HepG2 (cell line): ENCODE measurements at regions not wholly inside any gene's neighbourhood (a gene's known extent, or its start where the extent isn't known, plus 50 kb on each side); places are given as distances from the start of the nearest gene placed in this dataset.

Source experiments
- ATAC-seq: fragments of 200-7000 bp; cut with Tn5 transposase; 3 replicates; pipeline ENCODE4 v1.9.1; 2020; ENCODE audit warnings: mild to moderate bottlenecking, moderate library complexity
- BruUV-seq: library from RNA; stranded (reverse); fragments of 400-500 nt; replicated peaks from 2 replicates; lab custom pipeline; 2021; lab: Mats Ljungman, UMichigan
- CTCF ChIA-PET: fragments of 300-600 bp; formaldehyde crosslinking; extraction: SDS; loops from one replicate; lab custom pipeline; 2021; ENCODE audit warnings: low total read pairs, inconsistent platforms, low intra/inter-chr PET ratio; lab: Yijun Ruan, JAX
- POLR2A ChIA-PET: fragments of 350-600 bp; sonication (Branson Sonifier 250); formaldehyde crosslinking; loops from one replicate; lab custom pipeline; 2020; ENCODE audit warnings: antibody characterized with exemption, inconsistent platforms; lab: Yijun Ruan, JAX
- DNase-seq: peaks from one replicate; pipeline ENCODE4 v3.0.0-alpha.2; 2015; ENCODE audit warnings: low spot score
- FAIRE-seq: peaks from 3 replicates; lab custom pipeline; 2011; peaks lifted over from hg19 to GRCh38; lab: Jason Lieb, UNC
- H2AFZ ChIP-seq: one replicate; pipeline ENCODE4 v1.6.1; 2011; ENCODE audit warnings: low read length, inconsistent platforms
- H3K27ac ChIP-seq: fragments of 300-600 bp; 3 replicates; pipeline ENCODE4 v1.8.0; 2011; ENCODE audit warnings: mixed run types, mild to moderate bottlenecking, mixed read lengths, low read length, inconsistent platforms; ENCODE audit not compliant: insufficient read depth; ENCODE audit errors: extremely low read length
- H3K27me3 ChIP-seq, 2 experiments: fragments of 200-600 bp in 1 of 2; 2 replicates in 1 of 2; 3 replicates in 1 of 2; pipeline versions ENCODE4 v1.6.0 to v1.8.0; 2011; ENCODE audit warnings: low read length in 2 of 2, mild to moderate bottlenecking in 2 of 2, moderate library complexity in 2 of 2, inconsistent platforms in 1 of 2; ENCODE audit not compliant: insufficient read depth in 2 of 2, control insufficient read depth in 1 of 2
- H3K36me3 ChIP-seq, 2 experiments: fragments of 200-600 bp in 1 of 2; replicated peaks in 1 of 2; 2 replicates in 1 of 2; 3 replicates in 1 of 2; pipeline versions ENCODE4 v1.5.1 to v1.8.0; 2011; ENCODE audit warnings: low read length in 2 of 2, inconsistent platforms in 1 of 2; ENCODE audit not compliant: insufficient read depth in 2 of 2, control insufficient read depth in 1 of 2
- H3K4me1 ChIP-seq: 2 replicates; pipeline ENCODE4 v1.5.1; 2012; ENCODE audit warnings: low read length, inconsistent platforms; ENCODE audit not compliant: insufficient read depth
- H3K4me2 ChIP-seq: 2 replicates; pipeline ENCODE4 v1.6.0; 2011; ENCODE audit warnings: low read depth, low read length, inconsistent platforms
- H3K4me3 ChIP-seq, 3 experiments: fragments of 200-600 bp in 1 of 3; sonication (generic), shearing (Covaris generic) in 1 of 3; replicated peaks in 1 of 3; 2 replicates each; pipeline ENCODE4 v1.5.1; 2011 to 2016; ENCODE audit warnings: low read length in 3 of 3, inconsistent platforms in 2 of 3, low read depth in 2 of 3, mild to moderate bottlenecking in 2 of 3, control low read depth in 1 of 3, mixed read lengths in 1 of 3; ENCODE audit not compliant: insufficient read depth in 1 of 3
- H3K79me2 ChIP-seq: one replicate; pipeline ENCODE4 v1.6.1; 2011; ENCODE audit warnings: low read length, inconsistent platforms; ENCODE audit not compliant: insufficient read depth
- H3K9ac ChIP-seq: 2 replicates; pipeline ENCODE4 v1.6.0; 2011; ENCODE audit warnings: mild to moderate bottlenecking, low read depth, low read length, inconsistent platforms; ENCODE audit not compliant: insufficient read depth
- H3K9me3 ChIP-seq: 2 replicates; pipeline ENCODE4 v1.5.1; 2012; ENCODE audit warnings: mild to moderate bottlenecking, low read length
- H4K20me1 ChIP-seq: 2 replicates; pipeline ENCODE4 v1.6.0; 2011; ENCODE audit warnings: inconsistent platforms, mild to moderate bottlenecking, low read length, moderate library complexity; ENCODE audit not compliant: insufficient read depth
- CREM ChIP-seq, 2 experiments: sonication (generic) in 1 of 2; formaldehyde crosslinking in 1 of 2; IDR thresholded peaks; 2 replicates each; pipeline versions ENCODE4 v1.4.0 to v1.6.1; 2016 to 2020; ENCODE audit warnings: antibody characterized with exemption in 1 of 2, mild to moderate bottlenecking in 1 of 2, missing genetic modification reagents in 1 of 2
- HDAC2 ChIP-seq: sonication (generic); formaldehyde crosslinking; IDR thresholded peaks from 2 replicates; pipeline ENCODE4 v1.4.0; 2020; ENCODE audit warnings: missing genetic modification reagents
- ONECUT2 ChIP-seq: sonication (generic); formaldehyde crosslinking; IDR thresholded peaks from 2 replicates; pipeline ENCODE4 v1.4.0; 2020; ENCODE audit warnings: missing genetic modification reagents
- TBX2 ChIP-seq: sonication (generic); formaldehyde crosslinking; IDR thresholded peaks from 2 replicates; pipeline ENCODE4 v1.5.0; 2020; ENCODE audit warnings: missing genetic modification reagents, mild to moderate bottlenecking, borderline replicate concordance
- ZNF256 ChIP-seq: sonication (generic); formaldehyde crosslinking; conservative IDR thresholded peaks from 2 replicates; pipeline ENCODE4 v1.4.0; 2020; ENCODE audit warnings: missing genetic modification reagents
- ZNF264 ChIP-seq: sonication (generic); formaldehyde crosslinking; IDR thresholded peaks from 2 replicates; pipeline ENCODE4 v1.4.0; 2020; ENCODE audit warnings: missing genetic modification reagents
- ZNF432 ChIP-seq: sonication (generic); formaldehyde crosslinking; IDR thresholded peaks from 2 replicates; pipeline ENCODE4 v1.5.0; 2020; ENCODE audit warnings: missing genetic modification reagents, mild to moderate bottlenecking, borderline replicate concordance
- ZNF572 ChIP-seq: sonication (generic); formaldehyde crosslinking; IDR thresholded peaks from 2 replicates; pipeline ENCODE4 v1.5.1; 2020; ENCODE audit warnings: mild to moderate bottlenecking, missing genetic modification reagents
- ZNF75D ChIP-seq: sonication (generic); formaldehyde crosslinking; IDR thresholded peaks from 2 replicates; pipeline ENCODE4 v1.8.1; 2023; ENCODE audit warnings: missing genetic modification reagents, mild to moderate bottlenecking, borderline replicate concordance
- WGBS: methylation state at CpG from one replicate; pipeline ENCODE4 v1.1.6; 2017; ENCODE audit warnings: low lambda C conversion rate; 5-methylcytosine and 5-hydroxymethylcytosine counted together
- in situ Hi-C: cut with HindIII; loops from 2 replicates; pipeline ENCODE4 v1.10.0; 2017; ENCODE audit warnings: low pct_unique_long_range_greater_than_20kb; ENCODE audit not compliant: extremely low pct_ligation_motif_present
- intact Hi-C: fragments of 100-400 bp; cut with micrococcal nuclease; formaldehyde crosslinking; loops from one replicate; pipeline ENCODE4 v1.10.0; 2022; ENCODE audit not compliant: unreplicated experiment
- TF ChIP-seq, protein P1 (sequence below): sonication (generic); formaldehyde crosslinking; IDR thresholded peaks from 2 replicates; pipeline ENCODE4 v1.4.0; 2020; ENCODE audit warnings: missing genetic modification reagents, borderline replicate concordance
- TF ChIP-seq, protein P2 (sequence below): sonication (generic); formaldehyde crosslinking; IDR thresholded peaks from 2 replicates; pipeline ENCODE4 v1.4.0; 2020; ENCODE audit warnings: missing genetic modification reagents, borderline replicate concordance
- TF ChIP-seq, protein P3 (sequence below): sonication (generic); formaldehyde crosslinking; IDR thresholded peaks from 2 replicates; pipeline ENCODE4 v1.5.1; 2020; ENCODE audit warnings: missing genetic modification reagents, mild to moderate bottlenecking, borderline replicate concordance

DNA sequence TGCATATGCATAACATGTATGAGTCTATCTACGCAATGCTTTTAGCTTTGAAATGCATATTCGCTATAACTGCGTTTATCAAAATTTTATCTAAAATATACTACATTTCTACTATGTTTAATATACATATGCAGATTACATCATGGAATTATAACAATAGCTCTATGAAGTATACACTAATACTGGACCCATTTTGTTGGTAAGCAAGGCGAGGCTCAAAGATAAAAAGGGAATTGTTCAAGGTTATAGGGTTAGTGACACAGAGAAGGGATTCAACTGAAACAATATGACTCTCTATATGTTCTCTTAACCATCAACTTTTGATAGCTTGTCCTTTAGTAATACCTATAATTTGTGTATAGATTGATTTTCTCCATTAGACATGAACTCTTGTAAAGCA lies 60.9 kb upstream of the SMIM36 start:
- no peak for FAIRE-seq
- TF ChIP-seq, protein P1, sequence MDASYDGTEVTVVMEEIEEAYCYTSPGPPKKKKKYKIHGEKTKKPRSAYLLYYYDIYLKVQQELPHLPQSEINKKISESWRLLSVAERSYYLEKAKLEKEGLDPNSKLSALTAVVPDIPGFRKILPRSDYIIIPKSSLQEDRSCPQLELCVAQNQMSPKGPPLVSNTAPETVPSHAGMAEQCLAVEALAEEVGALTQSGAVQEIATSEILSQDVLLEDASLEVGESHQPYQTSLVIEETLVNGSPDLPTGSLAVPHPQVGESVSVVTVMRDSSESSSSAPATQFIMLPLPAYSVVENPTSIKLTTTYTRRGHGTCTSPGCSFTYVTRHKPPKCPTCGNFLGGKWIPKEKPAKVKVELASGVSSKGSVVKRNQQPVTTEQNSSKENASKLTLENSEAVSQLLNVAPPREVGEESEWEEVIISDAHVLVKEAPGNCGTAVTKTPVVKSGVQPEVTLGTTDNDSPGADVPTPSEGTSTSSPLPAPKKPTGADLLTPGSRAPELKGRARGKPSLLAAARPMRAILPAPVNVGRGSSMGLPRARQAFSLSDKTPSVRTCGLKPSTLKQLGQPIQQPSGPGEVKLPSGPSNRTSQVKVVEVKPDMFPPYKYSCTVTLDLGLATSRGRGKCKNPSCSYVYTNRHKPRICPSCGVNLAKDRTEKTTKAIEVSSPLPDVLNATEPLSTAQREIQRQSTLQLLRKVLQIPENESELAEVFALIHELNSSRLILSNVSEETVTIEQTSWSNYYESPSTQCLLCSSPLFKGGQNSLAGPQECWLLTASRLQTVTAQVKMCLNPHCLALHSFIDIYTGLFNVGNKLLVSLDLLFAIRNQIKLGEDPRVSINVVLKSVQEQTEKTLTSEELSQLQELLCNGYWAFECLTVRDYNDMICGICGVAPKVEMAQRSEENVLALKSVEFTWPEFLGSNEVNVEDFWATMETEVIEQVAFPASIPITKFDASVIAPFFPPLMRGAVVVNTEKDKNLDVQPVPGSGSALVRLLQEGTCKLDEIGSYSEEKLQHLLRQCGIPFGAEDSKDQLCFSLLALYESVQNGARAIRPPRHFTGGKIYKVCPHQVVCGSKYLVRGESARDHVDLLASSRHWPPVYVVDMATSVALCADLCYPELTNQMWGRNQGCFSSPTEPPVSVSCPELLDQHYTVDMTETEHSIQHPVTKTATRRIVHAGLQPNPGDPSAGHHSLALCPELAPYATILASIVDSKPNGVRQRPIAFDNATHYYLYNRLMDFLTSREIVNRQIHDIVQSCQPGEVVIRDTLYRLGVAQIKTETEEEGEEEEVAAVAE (CRISPR knock-in tag) = no peak
- no peak for TF ChIP-seq ZNF264 (CRISPR knock-in tag)
- TF ChIP-seq ONECUT2 (CRISPR knock-in tag) = no peak
- TF ChIP-seq ZNF432 (CRISPR knock-in tag) = no peak
- TF ChIP-seq, protein P2, sequence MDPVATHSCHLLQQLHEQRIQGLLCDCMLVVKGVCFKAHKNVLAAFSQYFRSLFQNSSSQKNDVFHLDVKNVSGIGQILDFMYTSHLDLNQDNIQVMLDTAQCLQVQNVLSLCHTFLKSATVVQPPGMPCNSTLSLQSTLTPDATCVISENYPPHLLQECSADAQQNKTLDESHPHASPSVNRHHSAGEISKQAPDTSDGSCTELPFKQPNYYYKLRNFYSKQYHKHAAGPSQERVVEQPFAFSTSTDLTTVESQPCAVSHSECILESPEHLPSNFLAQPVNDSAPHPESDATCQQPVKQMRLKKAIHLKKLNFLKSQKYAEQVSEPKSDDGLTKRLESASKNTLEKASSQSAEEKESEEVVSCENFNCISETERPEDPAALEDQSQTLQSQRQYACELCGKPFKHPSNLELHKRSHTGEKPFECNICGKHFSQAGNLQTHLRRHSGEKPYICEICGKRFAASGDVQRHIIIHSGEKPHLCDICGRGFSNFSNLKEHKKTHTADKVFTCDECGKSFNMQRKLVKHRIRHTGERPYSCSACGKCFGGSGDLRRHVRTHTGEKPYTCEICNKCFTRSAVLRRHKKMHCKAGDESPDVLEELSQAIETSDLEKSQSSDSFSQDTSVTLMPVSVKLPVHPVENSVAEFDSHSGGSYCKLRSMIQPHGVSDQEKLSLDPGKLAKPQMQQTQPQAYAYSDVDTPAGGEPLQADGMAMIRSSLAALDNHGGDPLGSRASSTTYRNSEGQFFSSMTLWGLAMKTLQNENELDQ (CRISPR knock-in tag) = no peak
- TF ChIP-seq ZNF572 (CRISPR knock-in tag) = no peak
- no peak for TF ChIP-seq HDAC2
- TF ChIP-seq CREM (IDR thresholded peaks at IDR 0.05) = no peak
- no peak for TF ChIP-seq CREM (CRISPR knock-in tag; IDR thresholded peaks at IDR 0.05)
- no peak for TF ChIP-seq TBX2 (CRISPR knock-in tag)
- TF ChIP-seq ZNF75D (CRISPR knock-in tag) = no peak
- TF ChIP-seq, protein P3, sequence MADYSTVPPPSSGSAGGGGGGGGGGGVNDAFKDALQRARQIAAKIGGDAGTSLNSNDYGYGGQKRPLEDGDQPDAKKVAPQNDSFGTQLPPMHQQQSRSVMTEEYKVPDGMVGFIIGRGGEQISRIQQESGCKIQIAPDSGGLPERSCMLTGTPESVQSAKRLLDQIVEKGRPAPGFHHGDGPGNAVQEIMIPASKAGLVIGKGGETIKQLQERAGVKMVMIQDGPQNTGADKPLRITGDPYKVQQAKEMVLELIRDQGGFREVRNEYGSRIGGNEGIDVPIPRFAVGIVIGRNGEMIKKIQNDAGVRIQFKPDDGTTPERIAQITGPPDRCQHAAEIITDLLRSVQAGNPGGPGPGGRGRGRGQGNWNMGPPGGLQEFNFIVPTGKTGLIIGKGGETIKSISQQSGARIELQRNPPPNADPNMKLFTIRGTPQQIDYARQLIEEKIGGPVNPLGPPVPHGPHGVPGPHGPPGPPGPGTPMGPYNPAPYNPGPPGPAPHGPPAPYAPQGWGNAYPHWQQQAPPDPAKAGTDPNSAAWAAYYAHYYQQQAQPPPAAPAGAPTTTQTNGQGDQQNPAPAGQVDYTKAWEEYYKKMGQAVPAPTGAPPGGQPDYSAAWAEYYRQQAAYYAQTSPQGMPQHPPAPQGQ = no peak
- TF ChIP-seq ZNF256 = no peak
- TF ChIP-seq, all 625 proteins: peak for 0
- BruUV-seq = no TSS peak
- Histone ChIP-seq H3K27ac (no peak overlapping the region), H3K36me3 (no peaks in the 10 kb centered on the region), H3K79me2 (no peaks in the 10 kb centered on the region), H3K4me3 (no peak overlapping the region), H3K4me1 (peaks cover 13% of the 10 kb centered on the region; the same call in 1 of the 2 replicates), H3K4me2 (no peak overlapping the region), H4K20me1 (no peaks in the 10 kb centered on the region), H3K9ac (no peak overlapping the region), H3K9me3 (no peaks in the 10 kb centered on the region), H3K27me3 (peaks cover 5 to 27% of the 10 kb centered on the region in 2 experiments; a peak in 4 of 5 replicates), H2AFZ (no peak overlapping the region)
- ChIA-PET POLR2A (no interaction called here), CTCF (no interaction called here)
- in situ Hi-C loops (no loop called here), intact Hi-C loops (no loop called here)
- ATAC-seq = no peak
- no peak for DNase-seq
- WGBS = 67% methylated on average over 4 of the region's 4 CpGs
